H9 (cell line): ENCODE measurements at regions not wholly inside any gene's neighbourhood (a gene's known extent, or its start where the extent isn't known, plus 50 kb on each side); places are given as distances from the start of the nearest gene placed in this dataset.

Experiments
- DNase-seq: peaks from one replicate; pipeline ENCODE4 v3.0.0-alpha.2; 2017
- H2AFZ ChIP-seq: one replicate; pipeline ENCODE4 v1.6.1; 2013; ENCODE audit warnings: mild to moderate bottlenecking, low read length, control low read depth, moderate library complexity
- H2AK5ac ChIP-seq: 2 replicates; pipeline ENCODE4 v1.6.1; 2013; ENCODE audit warnings: low read length, control low read depth, mixed read lengths; ENCODE audit not compliant: insufficient read length
- H2BK120ac ChIP-seq: one replicate; pipeline ENCODE4 v1.6.1; 2013; ENCODE audit warnings: low read depth, mild to moderate bottlenecking, low read length, control low read depth, inconsistent platforms; ENCODE audit not compliant: poor library complexity, severe bottlenecking
- H2BK12ac ChIP-seq: 2 replicates; pipeline ENCODE4 v1.6.1; 2013; ENCODE audit warnings: low read length, control low read depth, mixed read lengths, low read depth; ENCODE audit not compliant: insufficient read length
- H2BK15ac ChIP-seq: 2 replicates; pipeline ENCODE4 v1.6.1; 2013; ENCODE audit warnings: low read depth, low read length, control low read depth
- H2BK20ac ChIP-seq: one replicate; pipeline ENCODE4 v1.6.1; 2013; ENCODE audit warnings: low read depth, mild to moderate bottlenecking, low read length, control low read depth, inconsistent platforms; ENCODE audit not compliant: poor library complexity, severe bottlenecking
- H2BK5ac ChIP-seq: 2 replicates; pipeline ENCODE4 v1.6.1; 2013; ENCODE audit warnings: low read length, control low read depth, mixed read lengths; ENCODE audit not compliant: insufficient read length
- H3K14ac ChIP-seq: 2 replicates; pipeline ENCODE4 v1.6.1; 2013; ENCODE audit warnings: low read length, control low read depth; ENCODE audit not compliant: insufficient read depth
- H3K18ac ChIP-seq: 2 replicates; pipeline ENCODE4 v1.6.1; 2013; ENCODE audit warnings: low read depth, mild to moderate bottlenecking, mixed read lengths, low read length, control low read depth; ENCODE audit not compliant: insufficient read length
- H3K23ac ChIP-seq: 2 replicates; pipeline ENCODE4 v1.6.1; 2013; ENCODE audit warnings: low read length, control low read depth, mixed read lengths, low read depth; ENCODE audit not compliant: insufficient read length
- H3K23me2 ChIP-seq: 2 replicates; pipeline ENCODE4 v1.6.1; 2013; ENCODE audit warnings: low read depth, mild to moderate bottlenecking, mixed read lengths, low read length, control low read depth; ENCODE audit not compliant: insufficient read length, poor library complexity, severe bottlenecking
- H3K27ac ChIP-seq: 2 replicates; pipeline ENCODE4 v1.5.1; 2013; ENCODE audit warnings: low read length, control low read depth, mixed read lengths, low read depth; ENCODE audit not compliant: insufficient read length
- H3K27me3 ChIP-seq: 2 replicates; pipeline ENCODE4 v1.6.1; 2013; ENCODE audit warnings: low read length, control low read depth, inconsistent platforms; ENCODE audit not compliant: insufficient read depth
- H3K4ac ChIP-seq: 2 replicates; pipeline ENCODE4 v1.6.1; 2013; ENCODE audit warnings: low read depth, mild to moderate bottlenecking, control low read depth, inconsistent platforms, low read length, moderate library complexity
- H3K4me1 ChIP-seq: 2 replicates; pipeline ENCODE4 v1.6.1; 2013; ENCODE audit warnings: low read length, control low read depth, inconsistent platforms; ENCODE audit not compliant: insufficient read depth
- H3K4me2 ChIP-seq: 2 replicates; pipeline ENCODE4 v1.6.1; 2013; ENCODE audit warnings: low read length, control low read depth, mixed read lengths; ENCODE audit not compliant: insufficient read length, insufficient read depth
- H3K56ac ChIP-seq: 2 replicates; pipeline ENCODE4 v1.6.1; 2013; ENCODE audit warnings: low read depth, mild to moderate bottlenecking, mixed read lengths, low read length, control low read depth; ENCODE audit not compliant: insufficient read length
- H3K79me1 ChIP-seq: 2 replicates; pipeline ENCODE4 v1.6.1; 2013; ENCODE audit warnings: low read depth, mild to moderate bottlenecking, moderate library complexity, low read length, control low read depth, inconsistent platforms; ENCODE audit not compliant: insufficient read depth, poor library complexity, severe bottlenecking
- H3K79me2 ChIP-seq: 2 replicates; pipeline ENCODE4 v1.6.1; 2013; ENCODE audit warnings: low read length, control low read depth, inconsistent platforms; ENCODE audit not compliant: insufficient read depth
- H3K9ac ChIP-seq: 2 replicates; pipeline ENCODE4 v1.6.1; 2013; ENCODE audit warnings: low read length, control low read depth, mixed read lengths; ENCODE audit not compliant: insufficient read length; ENCODE audit errors: extremely low read depth
- H3K9me3 ChIP-seq: one replicate; pipeline ENCODE4 v1.6.1; 2013; ENCODE audit warnings: low read depth, low read length, inconsistent platforms; ENCODE audit not compliant: control insufficient read depth
- H3T11ph ChIP-seq: one replicate; pipeline ENCODE4 v1.6.1; 2013; ENCODE audit warnings: mild to moderate bottlenecking, low read length, control low read depth, inconsistent platforms
- H4K20me1 ChIP-seq: one replicate; pipeline ENCODE4 v1.6.1; 2013; ENCODE audit not compliant: control insufficient read depth, insufficient read length, insufficient read depth
- H4K5ac ChIP-seq: 2 replicates; pipeline ENCODE4 v1.6.1; 2013; ENCODE audit warnings: low read depth, mild to moderate bottlenecking, mixed read lengths, low read length, control low read depth; ENCODE audit not compliant: insufficient read length
- H4K8ac ChIP-seq: replicated peaks from 2 replicates; pipeline ENCODE4 v1.6.1; 2013; ENCODE audit warnings: low read length, control low read depth, mixed read lengths, low read depth; ENCODE audit not compliant: insufficient read length
- H4K91ac ChIP-seq: 2 replicates; pipeline ENCODE4 v1.6.1; 2013; ENCODE audit warnings: low read depth, mild to moderate bottlenecking, moderate library complexity, mixed read lengths, low read length, control low read depth; ENCODE audit not compliant: insufficient read length
- H3K27ac Mint-ChIP-seq, 3 experiments: 2 replicates in 2 of 3; 3 replicates in 1 of 3; pipeline ENCODE4 v1.8.0; 2020 to 2021; ENCODE audit warnings: mixed read lengths in 3 of 3, mild to moderate bottlenecking in 1 of 3, moderate library complexity in 1 of 3
- H3K27me3 Mint-ChIP-seq: 2 replicates; pipeline ENCODE4 v1.8.0; 2021; ENCODE audit warnings: low read depth, mild to moderate bottlenecking, moderate library complexity, mixed read lengths
- H3K36me3 Mint-ChIP-seq, 3 experiments: 2 replicates in 2 of 3; 3 replicates in 1 of 3; pipeline ENCODE4 v1.8.0; 2020 to 2021; ENCODE audit warnings: low read depth in 3 of 3, mixed read lengths in 3 of 3; ENCODE audit not compliant: insufficient read depth in 1 of 3
- H3K4me1 Mint-ChIP-seq, 2 experiments: 2 replicates each; pipeline ENCODE4 v1.8.0; 2020; ENCODE audit warnings: mixed read lengths in 2 of 2
- H3K4me3 Mint-ChIP-seq, 2 experiments: 2 replicates in 1 of 2; 3 replicates in 1 of 2; pipeline ENCODE4 v1.8.0; 2020 to 2021; ENCODE audit warnings: mild to moderate bottlenecking in 2 of 2, mixed read lengths in 2 of 2, moderate library complexity in 1 of 2
- H3K9me3 Mint-ChIP-seq, 2 experiments: 2 replicates in 1 of 2; 3 replicates in 1 of 2; pipeline ENCODE4 v1.8.0; 2020; ENCODE audit warnings: mild to moderate bottlenecking in 2 of 2, mixed read lengths in 2 of 2, moderate library complexity in 1 of 2
- CTCF ChIP-seq: fragments of 200-600 bp; sonication (generic); conservative IDR thresholded peaks from 3 replicates; pipeline ENCODE4 v1.8.0; 2021; ENCODE audit warnings: antibody characterized with exemption, mild to moderate bottlenecking
- WGBS: extraction: QIAGEN DNeasy Blood & Tissue Kit; methylation state at CpG from one replicate; pipeline ENCODE4 v1.1.7; 2013; ENCODE audit warnings: missing lambda C conversion rate, low lambda C conversion rate, mixed read lengths; ENCODE audit not compliant: insufficient read length; ENCODE audit errors: extremely low coverage; 5-methylcytosine and 5-hydroxymethylcytosine counted together

GRCh38 chr5:34516686-34517085 lies 139.4 kb upstream of the RAI14 start:
- WGBS: no CpG with 5 or more reads among the region's 6 CpGs
- H3K27ac Mint-ChIP-seq: no peak overlapping the region
- H3K27me3 Mint-ChIP-seq: no peaks in the 10 kb centered on the region
- Histone ChIP-seq H3K9ac (no peak overlapping the region), H3K27ac (no peak overlapping the region), H3T11ph (no peak overlapping the region), H3K18ac (no peak overlapping the region), H3K9me3 (no peaks in the 10 kb centered on the region), H3K27me3 (no peaks in the 10 kb centered on the region), H2BK15ac (no peak overlapping the region), H3K23me2 (no peaks in the 10 kb centered on the region), H2BK12ac (no peak overlapping the region), H3K23ac (no peak overlapping the region), H4K8ac (no peak overlapping the region), H3K4ac (no peak overlapping the region), H3K14ac (no peak overlapping the region), H3K56ac (no peak overlapping the region), H3K79me2 (no peaks in the 10 kb centered on the region), H2BK20ac (no peak overlapping the region), H3K79me1 (no peaks in the 10 kb centered on the region), H4K20me1 (no peaks in the 10 kb centered on the region), H4K91ac (no peak overlapping the region), H2BK5ac (no peak overlapping the region), H3K4me1 (peaks cover 6% of the 10 kb centered on the region; the same call in 1 of the 2 replicates), H2AK5ac (no peak overlapping the region), H4K5ac (no peak overlapping the region), H2AFZ (no peak overlapping the region), H2BK120ac (no peak overlapping the region), H3K4me2 (no peak overlapping the region)
- H3K9me3 Mint-ChIP-seq: no peaks in the 10 kb centered on the region
- no peaks in the 10 kb centered on the region for H3K36me3 Mint-ChIP-seq
- DNase-seq: no peak
- H3K4me3 Mint-ChIP-seq: no peak overlapping the region
- peaks cover 9 to 10% of the 10 kb centered on the region in 2 experiments for H3K4me1 Mint-ChIP-seq
- no peak for TF ChIP-seq CTCF
